H9 (cell line): ENCODE measurements at regions not wholly inside any gene's neighbourhood (a gene's known extent, or its start where the extent isn't known, plus 50 kb on each side); places are given as distances from the start of the nearest gene placed in this dataset.

Source experiments
- DNase-seq: peaks from one replicate; pipeline ENCODE4 v3.0.0-alpha.2; 2017
- H2AFZ ChIP-seq: one replicate; pipeline ENCODE4 v1.6.1; 2013; ENCODE audit warnings: mild to moderate bottlenecking, low read length, control low read depth, moderate library complexity
- H2AK5ac ChIP-seq: 2 replicates; pipeline ENCODE4 v1.6.1; 2013; ENCODE audit warnings: low read length, control low read depth, mixed read lengths; ENCODE audit not compliant: insufficient read length
- H2BK120ac ChIP-seq: one replicate; pipeline ENCODE4 v1.6.1; 2013; ENCODE audit warnings: low read depth, mild to moderate bottlenecking, low read length, control low read depth, inconsistent platforms; ENCODE audit not compliant: poor library complexity, severe bottlenecking
- H2BK12ac ChIP-seq: 2 replicates; pipeline ENCODE4 v1.6.1; 2013; ENCODE audit warnings: low read length, control low read depth, mixed read lengths, low read depth; ENCODE audit not compliant: insufficient read length
- H2BK15ac ChIP-seq: 2 replicates; pipeline ENCODE4 v1.6.1; 2013; ENCODE audit warnings: low read depth, low read length, control low read depth
- H2BK20ac ChIP-seq: one replicate; pipeline ENCODE4 v1.6.1; 2013; ENCODE audit warnings: low read depth, mild to moderate bottlenecking, low read length, control low read depth, inconsistent platforms; ENCODE audit not compliant: poor library complexity, severe bottlenecking
- H2BK5ac ChIP-seq: 2 replicates; pipeline ENCODE4 v1.6.1; 2013; ENCODE audit warnings: low read length, control low read depth, mixed read lengths; ENCODE audit not compliant: insufficient read length
- H3K14ac ChIP-seq: 2 replicates; pipeline ENCODE4 v1.6.1; 2013; ENCODE audit warnings: low read length, control low read depth; ENCODE audit not compliant: insufficient read depth
- H3K18ac ChIP-seq: 2 replicates; pipeline ENCODE4 v1.6.1; 2013; ENCODE audit warnings: low read depth, mild to moderate bottlenecking, mixed read lengths, low read length, control low read depth; ENCODE audit not compliant: insufficient read length
- H3K23ac ChIP-seq: 2 replicates; pipeline ENCODE4 v1.6.1; 2013; ENCODE audit warnings: low read length, control low read depth, mixed read lengths, low read depth; ENCODE audit not compliant: insufficient read length
- H3K23me2 ChIP-seq: 2 replicates; pipeline ENCODE4 v1.6.1; 2013; ENCODE audit warnings: low read depth, mild to moderate bottlenecking, mixed read lengths, low read length, control low read depth; ENCODE audit not compliant: insufficient read length, poor library complexity, severe bottlenecking
- H3K27ac ChIP-seq: 2 replicates; pipeline ENCODE4 v1.5.1; 2013; ENCODE audit warnings: low read length, control low read depth, mixed read lengths, low read depth; ENCODE audit not compliant: insufficient read length
- H3K27me3 ChIP-seq: 2 replicates; pipeline ENCODE4 v1.6.1; 2013; ENCODE audit warnings: low read length, control low read depth, inconsistent platforms; ENCODE audit not compliant: insufficient read depth
- H3K4ac ChIP-seq: 2 replicates; pipeline ENCODE4 v1.6.1; 2013; ENCODE audit warnings: low read depth, mild to moderate bottlenecking, control low read depth, inconsistent platforms, low read length, moderate library complexity
- H3K4me1 ChIP-seq: 2 replicates; pipeline ENCODE4 v1.6.1; 2013; ENCODE audit warnings: low read length, control low read depth, inconsistent platforms; ENCODE audit not compliant: insufficient read depth
- H3K4me2 ChIP-seq: 2 replicates; pipeline ENCODE4 v1.6.1; 2013; ENCODE audit warnings: low read length, control low read depth, mixed read lengths; ENCODE audit not compliant: insufficient read length, insufficient read depth
- H3K56ac ChIP-seq: 2 replicates; pipeline ENCODE4 v1.6.1; 2013; ENCODE audit warnings: low read depth, mild to moderate bottlenecking, mixed read lengths, low read length, control low read depth; ENCODE audit not compliant: insufficient read length
- H3K79me1 ChIP-seq: 2 replicates; pipeline ENCODE4 v1.6.1; 2013; ENCODE audit warnings: low read depth, mild to moderate bottlenecking, moderate library complexity, low read length, control low read depth, inconsistent platforms; ENCODE audit not compliant: insufficient read depth, poor library complexity, severe bottlenecking
- H3K79me2 ChIP-seq: 2 replicates; pipeline ENCODE4 v1.6.1; 2013; ENCODE audit warnings: low read length, control low read depth, inconsistent platforms; ENCODE audit not compliant: insufficient read depth
- H3K9ac ChIP-seq: 2 replicates; pipeline ENCODE4 v1.6.1; 2013; ENCODE audit warnings: low read length, control low read depth, mixed read lengths; ENCODE audit not compliant: insufficient read length; ENCODE audit errors: extremely low read depth
- H3K9me3 ChIP-seq: one replicate; pipeline ENCODE4 v1.6.1; 2013; ENCODE audit warnings: low read depth, low read length, inconsistent platforms; ENCODE audit not compliant: control insufficient read depth
- H3T11ph ChIP-seq: one replicate; pipeline ENCODE4 v1.6.1; 2013; ENCODE audit warnings: mild to moderate bottlenecking, low read length, control low read depth, inconsistent platforms
- H4K20me1 ChIP-seq: one replicate; pipeline ENCODE4 v1.6.1; 2013; ENCODE audit not compliant: control insufficient read depth, insufficient read length, insufficient read depth
- H4K5ac ChIP-seq: 2 replicates; pipeline ENCODE4 v1.6.1; 2013; ENCODE audit warnings: low read depth, mild to moderate bottlenecking, mixed read lengths, low read length, control low read depth; ENCODE audit not compliant: insufficient read length
- H4K8ac ChIP-seq: replicated peaks from 2 replicates; pipeline ENCODE4 v1.6.1; 2013; ENCODE audit warnings: low read length, control low read depth, mixed read lengths, low read depth; ENCODE audit not compliant: insufficient read length
- H4K91ac ChIP-seq: 2 replicates; pipeline ENCODE4 v1.6.1; 2013; ENCODE audit warnings: low read depth, mild to moderate bottlenecking, moderate library complexity, mixed read lengths, low read length, control low read depth; ENCODE audit not compliant: insufficient read length
- H3K27ac Mint-ChIP-seq, 3 experiments: 2 replicates in 2 of 3; 3 replicates in 1 of 3; pipeline ENCODE4 v1.8.0; 2020 to 2021; ENCODE audit warnings: mixed read lengths in 3 of 3, mild to moderate bottlenecking in 1 of 3, moderate library complexity in 1 of 3
- H3K27me3 Mint-ChIP-seq: 2 replicates; pipeline ENCODE4 v1.8.0; 2021; ENCODE audit warnings: low read depth, mild to moderate bottlenecking, moderate library complexity, mixed read lengths
- H3K36me3 Mint-ChIP-seq, 3 experiments: 2 replicates in 2 of 3; 3 replicates in 1 of 3; pipeline ENCODE4 v1.8.0; 2020 to 2021; ENCODE audit warnings: low read depth in 3 of 3, mixed read lengths in 3 of 3; ENCODE audit not compliant: insufficient read depth in 1 of 3
- H3K4me1 Mint-ChIP-seq, 2 experiments: 2 replicates each; pipeline ENCODE4 v1.8.0; 2020; ENCODE audit warnings: mixed read lengths in 2 of 2
- H3K4me3 Mint-ChIP-seq, 2 experiments: 2 replicates in 1 of 2; 3 replicates in 1 of 2; pipeline ENCODE4 v1.8.0; 2020 to 2021; ENCODE audit warnings: mild to moderate bottlenecking in 2 of 2, mixed read lengths in 2 of 2, moderate library complexity in 1 of 2
- H3K9me3 Mint-ChIP-seq, 2 experiments: 2 replicates in 1 of 2; 3 replicates in 1 of 2; pipeline ENCODE4 v1.8.0; 2020; ENCODE audit warnings: mild to moderate bottlenecking in 2 of 2, mixed read lengths in 2 of 2, moderate library complexity in 1 of 2
- WGBS: extraction: QIAGEN DNeasy Blood & Tissue Kit; methylation state at CpG from one replicate; pipeline ENCODE4 v1.1.7; 2013; ENCODE audit warnings: missing lambda C conversion rate, low lambda C conversion rate, mixed read lengths; ENCODE audit not compliant: insufficient read length; ENCODE audit errors: extremely low coverage; 5-methylcytosine and 5-hydroxymethylcytosine counted together
- TF ChIP-seq, protein P1 (sequence below): fragments of 200-600 bp; sonication (generic); conservative IDR thresholded peaks from 3 replicates; pipeline ENCODE4 v1.8.0; 2021; ENCODE audit warnings: antibody characterized with exemption, mild to moderate bottlenecking

DNA sequence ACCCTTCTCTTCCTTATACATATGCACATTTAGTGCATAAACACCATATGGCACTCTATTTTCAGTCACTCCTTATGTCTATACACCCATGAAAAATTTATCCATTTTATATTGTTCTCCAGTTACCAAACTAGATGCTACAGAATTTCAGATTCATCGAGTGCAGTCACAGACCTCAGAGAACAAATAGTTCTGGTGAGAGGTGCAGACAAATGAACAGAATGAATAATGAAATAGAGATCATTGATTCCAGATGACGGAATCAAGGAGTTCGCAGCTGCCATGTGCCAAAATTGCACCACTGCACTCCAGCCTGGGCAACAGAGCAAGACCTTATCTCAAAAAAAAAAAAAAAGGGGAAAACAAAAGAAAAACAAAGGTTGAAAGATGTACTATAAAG, 214.8 kb upstream of the CEP162 start:
- Histone ChIP-seq H2BK20ac (no peak overlapping the region), H3K14ac (no peak overlapping the region), H4K20me1 (no peaks in the 10 kb centered on the region), H2AK5ac (no peak overlapping the region), H3K4ac (no peak overlapping the region), H4K8ac (no peak overlapping the region), H4K91ac (no peak overlapping the region), H2AFZ (no peak overlapping the region), H2BK12ac (no peak overlapping the region), H3K4me2 (no peak overlapping the region), H2BK120ac (no peak overlapping the region), H3K9ac (no peak overlapping the region), H3K56ac (no peak overlapping the region), H2BK5ac (no peak overlapping the region), H3K18ac (no peak overlapping the region), H3K79me2 (no peaks in the 10 kb centered on the region), H3K23ac (no peak overlapping the region), H3K4me1 (no peaks in the 10 kb centered on the region), H3K79me1 (no peaks in the 10 kb centered on the region), H3K27me3 (no peaks in the 10 kb centered on the region), H3K9me3 (no peaks in the 10 kb centered on the region), H3K23me2 (no peaks in the 10 kb centered on the region), H3T11ph (no peak overlapping the region), H4K5ac (no peak overlapping the region), H2BK15ac (no peak overlapping the region), H3K27ac (no peak overlapping the region)
- TF ChIP-seq, protein P1, sequence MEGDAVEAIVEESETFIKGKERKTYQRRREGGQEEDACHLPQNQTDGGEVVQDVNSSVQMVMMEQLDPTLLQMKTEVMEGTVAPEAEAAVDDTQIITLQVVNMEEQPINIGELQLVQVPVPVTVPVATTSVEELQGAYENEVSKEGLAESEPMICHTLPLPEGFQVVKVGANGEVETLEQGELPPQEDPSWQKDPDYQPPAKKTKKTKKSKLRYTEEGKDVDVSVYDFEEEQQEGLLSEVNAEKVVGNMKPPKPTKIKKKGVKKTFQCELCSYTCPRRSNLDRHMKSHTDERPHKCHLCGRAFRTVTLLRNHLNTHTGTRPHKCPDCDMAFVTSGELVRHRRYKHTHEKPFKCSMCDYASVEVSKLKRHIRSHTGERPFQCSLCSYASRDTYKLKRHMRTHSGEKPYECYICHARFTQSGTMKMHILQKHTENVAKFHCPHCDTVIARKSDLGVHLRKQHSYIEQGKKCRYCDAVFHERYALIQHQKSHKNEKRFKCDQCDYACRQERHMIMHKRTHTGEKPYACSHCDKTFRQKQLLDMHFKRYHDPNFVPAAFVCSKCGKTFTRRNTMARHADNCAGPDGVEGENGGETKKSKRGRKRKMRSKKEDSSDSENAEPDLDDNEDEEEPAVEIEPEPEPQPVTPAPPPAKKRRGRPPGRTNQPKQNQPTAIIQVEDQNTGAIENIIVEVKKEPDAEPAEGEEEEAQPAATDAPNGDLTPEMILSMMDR = no peak
- DNase-seq = no peak
- no peaks in the 10 kb centered on the region for H3K36me3 Mint-ChIP-seq
- H3K27ac Mint-ChIP-seq = no peak overlapping the region
- no peaks in the 10 kb centered on the region for H3K9me3 Mint-ChIP-seq
- no CpG with 5 or more reads among the region's 3 CpGs for WGBS
- no peaks in the 10 kb centered on the region for H3K4me1 Mint-ChIP-seq
- no peak overlapping the region for H3K4me3 Mint-ChIP-seq
- no peaks in the 10 kb centered on the region for H3K27me3 Mint-ChIP-seq
